GM23338 (cell line): ENCODE measurements at regions not wholly inside any gene's neighbourhood (a gene's known extent, or its start where the extent isn't known, plus 50 kb on each side); places are given as distances from the start of the nearest gene placed in this dataset.

Experiments used
- ATAC-seq: fragments of 200-7000 bp; cut with Tn5 transposase; 3 replicates; pipeline ENCODE4 v1.9.1; 2020
- DNase-seq: peaks from one replicate; pipeline ENCODE4 v3.0.0-alpha.2; 2015; ENCODE audit warnings: low spot score
- H2AFZ ChIP-seq: fragments of 200-600 bp; sonication (generic); 2 replicates; pipeline ENCODE4 v1.8.0; 2016; ENCODE audit warnings: antibody characterized with exemption, mild to moderate bottlenecking, moderate library complexity
- H3F3A ChIP-seq: fragments of 200-600 bp; sonication (generic); replicated peaks from 2 replicates; pipeline ENCODE4 v1.8.0; 2017; ENCODE audit warnings: antibody characterized with exemption, mixed run types, low read depth
- H3K27ac ChIP-seq: fragments of 200-600 bp; sonication (generic); 2 replicates; pipeline ENCODE4 v1.6.1; 2016; ENCODE audit warnings: low read depth
- H3K27me3 ChIP-seq: fragments of 200-600 bp; sonication (generic); 2 replicates; pipeline ENCODE4 v1.8.0; 2016; ENCODE audit warnings: mild to moderate bottlenecking, mixed run types, moderate library complexity; ENCODE audit not compliant: insufficient read depth
- H3K36me3 ChIP-seq: fragments of 200-600 bp; sonication (generic); 2 replicates; pipeline ENCODE4 v1.8.0; 2016; ENCODE audit warnings: mild to moderate bottlenecking; ENCODE audit not compliant: insufficient read depth
- H3K4me1 ChIP-seq: fragments of 200-600 bp; sonication (generic); 2 replicates; pipeline ENCODE4 v1.8.0; 2016; ENCODE audit warnings: mild to moderate bottlenecking, moderate library complexity; ENCODE audit not compliant: insufficient read depth
- H3K4me2 ChIP-seq: fragments of 200-600 bp; sonication (generic); 2 replicates; pipeline ENCODE4 v1.7.1; 2017; ENCODE audit warnings: mixed run types
- H3K4me3 ChIP-seq: fragments of 200-600 bp; sonication (generic); 2 replicates; pipeline ENCODE4 v1.6.1; 2016; ENCODE audit warnings: mixed run types
- H3K79me2 ChIP-seq: fragments of 200-600 bp; sonication (generic); replicated peaks from 2 replicates; pipeline ENCODE4 v1.8.0; 2017; ENCODE audit warnings: mild to moderate bottlenecking; ENCODE audit not compliant: insufficient read depth
- H3K9me2 ChIP-seq: fragments of 200-600 bp; sonication (generic); 2 replicates; pipeline ENCODE4 v1.8.0; 2017; ENCODE audit not compliant: insufficient read depth
- H4K20me1 ChIP-seq: fragments of 200-600 bp; sonication (generic); replicated peaks from 2 replicates; pipeline ENCODE4 v1.8.0; 2017; ENCODE audit warnings: mild to moderate bottlenecking; ENCODE audit not compliant: insufficient read depth
- H3K27ac Mint-ChIP-seq: 2 replicates; pipeline ENCODE4 v1.8.0; 2020; ENCODE audit warnings: inconsistent platforms, mild to moderate bottlenecking, moderate library complexity, mixed read lengths
- H3K27me3 Mint-ChIP-seq: 3 replicates; pipeline ENCODE4 v1.8.0; 2022; ENCODE audit warnings: low read depth, mild to moderate bottlenecking, moderate library complexity, mixed read lengths, inconsistent platforms; ENCODE audit not compliant: insufficient read depth, poor library complexity
- H3K36me3 Mint-ChIP-seq: 3 replicates; pipeline ENCODE4 v1.8.0; 2021; ENCODE audit warnings: low read depth, mild to moderate bottlenecking, inconsistent platforms, moderate library complexity, mixed read lengths
- H3K4me1 Mint-ChIP-seq: 3 replicates; pipeline ENCODE4 v1.8.0; 2020; ENCODE audit warnings: mild to moderate bottlenecking, inconsistent platforms, mixed read lengths
- H3K4me3 Mint-ChIP-seq: 3 replicates; pipeline ENCODE4 v1.8.0; 2021; ENCODE audit warnings: moderate library complexity, mild to moderate bottlenecking, inconsistent platforms, mixed read lengths
- H3K9me3 Mint-ChIP-seq: 3 replicates; pipeline ENCODE4 v1.8.0; 2020; ENCODE audit warnings: moderate library complexity, mild to moderate bottlenecking, inconsistent platforms, mixed read lengths
- CTCF ChIP-seq, 2 experiments: fragments of 200-600 bp in 1 of 2; sonication (generic) in 1 of 2; conservative IDR thresholded peaks; 2 replicates each; pipeline versions ENCODE4 v1.5.1 to v1.6.1; 2016 to 2017; ENCODE audit warnings: antibody characterized with exemption in 2 of 2, low read depth in 2 of 2, mild to moderate bottlenecking in 2 of 2, moderate library complexity in 1 of 2
- EZH2 ChIP-seq: fragments of 200-600 bp; sonication (generic); IDR thresholded peaks from one replicate; pipeline ENCODE4 v1.8.0; 2017; ENCODE audit warnings: antibody characterized with exemption, mild to moderate bottlenecking, low read depth; ENCODE audit not compliant: unreplicated experiment
- EZH2phosphoT487 ChIP-seq: fragments of 200-600 bp; sonication (generic); IDR thresholded peaks from one replicate; pipeline ENCODE4 v1.8.1; 2018; ENCODE audit warnings: antibody characterized with exemption; ENCODE audit not compliant: unreplicated experiment
- NANOG ChIP-seq: IDR thresholded peaks from 2 replicates; pipeline ENCODE4 v1.6.1; 2016; ENCODE audit warnings: antibody characterized with exemption, borderline replicate concordance
- REST ChIP-seq: IDR thresholded peaks from one replicate; pipeline ENCODE4 v1.6.1; 2018; ENCODE audit warnings: antibody characterized with exemption; ENCODE audit not compliant: unreplicated experiment
- ZNF114 ChIP-seq: fragments of 250-450 bp; sonication (Bioruptor Pico); IDR thresholded peaks from 2 replicates; pipeline ENCODE4 v1.5.0; 2020; ENCODE audit warnings: mild to moderate bottlenecking, moderate library complexity
- ZNF331 ChIP-seq: fragments of 250-450 bp; sonication (Bioruptor Pico); IDR thresholded peaks from 2 replicates; pipeline ENCODE4 v1.5.0; 2020; ENCODE audit warnings: low read depth, mild to moderate bottlenecking, moderate library complexity

GRCh38 chr1:234869182-234870019 is 259.2 kb downstream of the TOMM20 start (continued):
- no peak for TF ChIP-seq REST
- no peak for TF ChIP-seq ZNF331 (CRISPR knock-in tag)
- TF ChIP-seq EZH2phosphoT487, result no peak
- no peak for TF ChIP-seq EZH2
- no peak for TF ChIP-seq CTCF (conservative IDR thresholded peaks at IDR 0.05; ENCODE audit: low read depth in 2 of 2)
- no peak for TF ChIP-seq ZNF114 (CRISPR knock-in tag)

- Histone ChIP-seq H3F3A (no peaks in the 10 kb centered on the region), H4K20me1 (no peaks in the 10 kb centered on the region), H3K79me2 (no peaks in the 10 kb centered on the region), H2AFZ (no peak overlapping the region), H3K4me3 (no peak overlapping the region), H3K36me3 (no peaks in the 10 kb centered on the region), H3K27me3 (no peaks in the 10 kb centered on the region), H3K27ac (no peak overlapping the region), H3K4me2 (no peak overlapping the region), H3K9me2 (no peaks in the 10 kb centered on the region), H3K4me1 (no peaks in the 10 kb centered on the region)
- TF ChIP-seq NANOG, result no peak
- Mint-ChIP-seq H3K27me3 (peaks cover 15% of the 10 kb centered on the region), H3K9me3 (no peaks in the 10 kb centered on the region), H3K36me3 (no peaks in the 10 kb centered on the region), H3K4me3 (no peak overlapping the region), H3K4me1 (peaks cover 3% of the 10 kb centered on the region; the same call in 2 of the 3 replicates), H3K27ac (no peak overlapping the region)
- DNase-seq (no peak), ATAC-seq (no peak)
Observed at GRCh38 chr1:234868296-234869147, 258.5 kb upstream of the IRF2BP2 start.
